Astrocyte of the cerebellum (primary cell): ENCODE measurements at regions not wholly inside any gene's neighbourhood (a gene's known extent, or its start where the extent isn't known, plus 50 kb on each side); places are given as distances from the start of the nearest gene placed in this dataset.

Experiments used
- DNase-seq: peaks from one replicate; pipeline ENCODE4 v3.0.0-alpha.2; 2011; ENCODE audit warnings: low read depth
- H3K4me3 ChIP-seq: 2 replicates; pipeline ENCODE4 v1.5.1; 2011; ENCODE audit warnings: mild to moderate bottlenecking, low read depth, low read length, moderate library complexity
- in situ Hi-C: cut with HindIII; loops from 2 replicates; pipeline ENCODE4 v1.10.0; 2017; ENCODE audit warnings: low sequenced_read_pairs
- TF ChIP-seq, protein P1 (sequence below): IDR thresholded peaks from 2 replicates; pipeline ENCODE4 v1.5.1; 2012; ENCODE audit warnings: low read length, low read depth, moderate library complexity, mild to moderate bottlenecking; ENCODE audit errors: missing control alignments

DNA sequence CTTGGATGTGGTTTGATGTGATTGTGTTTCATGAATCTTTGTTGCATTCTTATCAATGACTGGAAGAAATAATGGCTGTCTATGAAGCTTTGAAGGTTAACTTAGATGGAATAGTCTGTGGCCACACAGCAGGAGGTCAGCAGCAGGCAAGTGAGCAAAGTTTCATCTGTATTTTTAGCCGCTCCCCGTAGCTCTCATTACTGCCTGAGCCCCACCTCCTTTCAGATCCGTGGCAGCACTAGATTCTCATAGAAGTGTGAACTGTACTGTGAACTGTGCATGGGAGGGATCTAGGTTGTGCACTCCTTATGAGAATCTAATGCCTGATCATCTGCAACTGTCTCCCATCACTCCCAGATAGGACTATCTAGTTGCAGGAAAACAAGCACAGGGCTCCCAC, 660.2 kb downstream of the EPHA7 start:
- H3K4me3 ChIP-seq: no peak overlapping the region
- TF ChIP-seq, protein P1, sequence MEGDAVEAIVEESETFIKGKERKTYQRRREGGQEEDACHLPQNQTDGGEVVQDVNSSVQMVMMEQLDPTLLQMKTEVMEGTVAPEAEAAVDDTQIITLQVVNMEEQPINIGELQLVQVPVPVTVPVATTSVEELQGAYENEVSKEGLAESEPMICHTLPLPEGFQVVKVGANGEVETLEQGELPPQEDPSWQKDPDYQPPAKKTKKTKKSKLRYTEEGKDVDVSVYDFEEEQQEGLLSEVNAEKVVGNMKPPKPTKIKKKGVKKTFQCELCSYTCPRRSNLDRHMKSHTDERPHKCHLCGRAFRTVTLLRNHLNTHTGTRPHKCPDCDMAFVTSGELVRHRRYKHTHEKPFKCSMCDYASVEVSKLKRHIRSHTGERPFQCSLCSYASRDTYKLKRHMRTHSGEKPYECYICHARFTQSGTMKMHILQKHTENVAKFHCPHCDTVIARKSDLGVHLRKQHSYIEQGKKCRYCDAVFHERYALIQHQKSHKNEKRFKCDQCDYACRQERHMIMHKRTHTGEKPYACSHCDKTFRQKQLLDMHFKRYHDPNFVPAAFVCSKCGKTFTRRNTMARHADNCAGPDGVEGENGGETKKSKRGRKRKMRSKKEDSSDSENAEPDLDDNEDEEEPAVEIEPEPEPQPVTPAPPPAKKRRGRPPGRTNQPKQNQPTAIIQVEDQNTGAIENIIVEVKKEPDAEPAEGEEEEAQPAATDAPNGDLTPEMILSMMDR: no peak
- in situ Hi-C loops: no loop called here
- no peak for DNase-seq

DNA sequence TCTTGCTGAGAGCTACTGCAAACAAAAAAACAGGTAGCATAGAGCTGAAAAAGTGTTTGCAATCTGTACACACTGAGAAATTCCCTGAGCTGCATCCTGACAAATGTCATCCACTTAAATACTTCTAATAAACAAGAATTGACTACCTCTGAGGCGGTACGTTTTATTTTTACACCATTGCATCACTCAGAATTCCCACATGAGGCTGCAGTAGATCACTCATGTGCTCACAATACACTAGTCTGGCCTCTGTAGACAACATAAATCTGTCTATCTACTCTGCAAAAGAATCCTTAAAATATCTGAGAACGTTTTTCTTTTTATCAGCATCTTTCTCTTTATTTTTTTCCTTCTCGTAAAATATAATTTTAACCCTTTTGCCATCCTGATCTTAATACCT, 661.4 kb downstream of the EPHA7 start:
- DNase-seq: no peak
- TF ChIP-seq, protein P1: no peak
- in situ Hi-C loops: no loop called here
- H3K4me3 ChIP-seq: no peak overlapping the region

DNA sequence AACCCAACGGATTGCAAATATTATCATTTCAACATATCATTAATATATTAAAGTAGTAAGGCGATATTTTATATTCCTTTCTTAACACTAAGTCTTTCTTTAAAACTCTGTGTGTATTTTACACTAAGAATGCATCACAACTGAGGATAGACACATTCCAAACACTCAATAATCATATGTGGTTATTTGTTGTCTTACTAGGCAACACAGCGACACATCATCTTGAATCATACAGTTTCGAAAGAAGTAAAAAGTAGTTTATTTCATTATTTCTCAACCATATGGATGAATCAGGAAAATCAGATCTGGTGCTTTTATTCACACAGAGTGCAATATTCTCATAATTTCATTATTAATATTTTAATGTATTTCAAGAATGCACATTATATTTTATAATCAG, 662.4 kb downstream of the EPHA7 start:
- DNase-seq: no peak
- no peak overlapping the region for H3K4me3 ChIP-seq
- TF ChIP-seq, protein P1: no peak
- in situ Hi-C loops: no loop called here

DNA sequence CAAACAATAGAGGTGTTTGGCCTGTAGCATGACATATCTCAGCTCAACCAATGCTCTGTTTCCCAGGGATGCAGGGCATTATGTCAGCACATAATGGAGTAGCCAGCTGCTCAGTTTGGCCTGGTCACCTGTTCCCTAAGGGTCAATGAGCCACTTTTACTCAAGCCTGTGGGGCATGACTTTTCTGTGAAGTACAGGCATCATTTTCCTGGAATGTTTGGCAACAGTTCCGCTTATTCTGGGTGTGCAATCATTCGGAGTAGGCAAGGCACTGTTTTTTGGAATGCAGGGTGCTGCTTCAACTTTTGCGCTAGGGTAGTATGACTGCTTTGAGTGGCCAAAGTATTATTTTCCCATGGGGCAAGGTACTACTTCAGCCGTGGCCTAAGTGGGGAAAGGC, 665.4 kb downstream of the EPHA7 start:
- no peak overlapping the region for H3K4me3 ChIP-seq
- no peak for DNase-seq
- in situ Hi-C loops: no loop called here
- TF ChIP-seq, protein P1: no peak

DNA sequence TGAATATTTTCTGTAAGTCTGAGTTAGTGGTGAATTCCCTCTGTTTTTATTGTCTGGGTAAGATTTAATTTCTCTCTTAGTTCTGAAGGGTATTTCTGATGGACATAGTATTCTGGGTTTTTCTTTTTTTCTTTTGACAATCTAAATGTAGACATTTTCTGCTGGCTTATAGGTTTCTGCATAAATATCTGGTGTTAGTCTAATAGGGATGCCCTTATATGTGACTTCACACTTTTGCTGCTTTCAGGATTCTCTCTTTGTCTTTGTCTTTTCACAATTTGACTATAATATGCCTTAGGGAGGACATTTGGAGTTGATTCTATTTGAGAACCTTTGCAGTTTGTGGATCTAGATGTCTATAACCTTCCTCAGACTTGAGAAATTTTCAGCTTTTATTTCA, 667.2 kb downstream of the EPHA7 start:
- H3K4me3 ChIP-seq: no peak overlapping the region
- TF ChIP-seq, protein P1: no peak
- DNase-seq: no peak
- in situ Hi-C loops: no loop called here

DNA sequence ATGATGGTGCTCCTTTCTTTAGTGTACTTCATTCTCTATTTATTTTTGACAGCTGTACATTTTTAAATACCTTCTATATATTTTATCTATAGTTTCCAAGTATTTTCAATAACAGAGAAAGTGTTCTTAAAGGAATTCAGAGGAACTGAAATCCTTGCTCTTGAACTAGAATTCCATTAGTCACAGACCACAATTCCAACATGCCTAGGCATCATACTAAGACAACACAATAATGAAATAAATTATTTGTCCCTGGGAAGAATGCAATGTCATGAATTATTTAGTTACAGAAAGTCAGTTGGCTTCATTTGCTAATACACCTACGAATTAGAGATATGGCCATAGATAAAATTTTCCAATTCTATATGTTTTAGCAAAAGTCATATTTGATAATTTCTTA, 671.2 kb downstream of the EPHA7 start:
- TF ChIP-seq, protein P1: no peak
- H3K4me3 ChIP-seq: no peak overlapping the region
- in situ Hi-C loops: no loop called here
- no peak for DNase-seq

DNA sequence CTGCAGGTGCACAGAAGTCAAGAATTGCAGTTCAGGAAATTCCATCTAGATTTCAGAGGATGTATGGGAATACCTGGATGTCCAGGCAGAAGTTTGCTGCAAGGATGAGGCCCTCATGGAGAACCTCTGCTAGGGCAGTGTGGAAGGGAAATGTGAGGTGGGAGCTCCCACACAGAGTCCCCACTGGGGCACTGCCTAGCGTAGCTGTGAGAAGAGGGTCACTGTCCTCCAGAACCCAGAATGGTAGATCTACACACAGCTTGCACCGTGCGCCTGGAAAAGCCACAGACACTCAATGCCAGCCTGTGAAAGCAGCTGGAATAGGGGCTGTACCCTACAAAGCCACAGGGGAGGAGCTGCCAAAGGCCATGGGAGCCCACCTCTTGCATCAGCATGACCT, 681.4 kb downstream of the EPHA7 start:
- H3K4me3 ChIP-seq: no peak overlapping the region
- DNase-seq: no peak
- in situ Hi-C loops: no loop called here
- TF ChIP-seq, protein P1: no peak
